Astrocyte of the spinal cord (primary cell): ENCODE measurements at regions not wholly inside any gene's neighbourhood (a gene's known extent, or its start where the extent isn't known, plus 50 kb on each side); places are given as distances from the start of the nearest gene placed in this dataset.
A peak's percentile ranks its signal among the peaks of the same experiment; 100 is the strongest.

Experiments
- DNase-seq: peaks from one replicate; pipeline ENCODE4 v3.0.0; 2011; ENCODE audit warnings: low read depth, low spot score
- H3K4me3 ChIP-seq: 2 replicates; pipeline ENCODE4 v1.5.1; 2011; ENCODE audit warnings: low read depth, mild to moderate bottlenecking, low read length, moderate library complexity
- CTCF ChIP-seq: IDR thresholded peaks from 2 replicates; pipeline ENCODE4 v1.5.1; 2012; ENCODE audit warnings: low read depth, mild to moderate bottlenecking, low read length, inconsistent platforms
- in situ Hi-C: cut with HindIII; loops from 2 replicates; pipeline ENCODE4 v1.10.0; 2017; ENCODE audit warnings: low sequenced_read_pairs

DNA sequence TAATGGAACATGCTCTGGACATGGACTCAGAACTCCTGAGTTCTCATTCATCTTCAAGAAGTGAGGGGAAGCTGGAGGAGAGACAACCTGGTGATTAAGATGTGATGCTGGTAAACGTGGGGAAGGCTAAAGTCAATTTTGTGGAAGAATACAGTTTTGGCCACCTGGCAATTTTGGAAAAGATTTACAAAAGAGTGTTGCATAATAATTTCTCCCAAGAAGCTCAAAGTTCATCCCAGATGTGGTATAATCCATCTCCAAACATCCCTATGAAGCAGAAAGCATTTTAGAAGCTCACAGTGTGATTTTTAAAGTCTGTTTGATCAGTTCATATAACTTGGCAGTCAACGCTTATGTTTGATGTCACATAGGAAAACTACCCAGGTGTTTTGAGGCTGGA lies 208.7 kb downstream of the LMX1A start:
- DNase-seq: no peak
- no peak for TF ChIP-seq CTCF
- in situ Hi-C loops: no loop called here
- no peak overlapping the region for H3K4me3 ChIP-seq

- TF ChIP-seq CTCF: peak; percentile 78
- peak; percentile 45 for DNase-seq
- no peak overlapping the region for H3K4me3 ChIP-seq
- in situ Hi-C loops: no loop called here
Measured at GRCh38 chr1:165144757-165145397, 211.6 kb downstream of the LMX1A start.

DNA sequence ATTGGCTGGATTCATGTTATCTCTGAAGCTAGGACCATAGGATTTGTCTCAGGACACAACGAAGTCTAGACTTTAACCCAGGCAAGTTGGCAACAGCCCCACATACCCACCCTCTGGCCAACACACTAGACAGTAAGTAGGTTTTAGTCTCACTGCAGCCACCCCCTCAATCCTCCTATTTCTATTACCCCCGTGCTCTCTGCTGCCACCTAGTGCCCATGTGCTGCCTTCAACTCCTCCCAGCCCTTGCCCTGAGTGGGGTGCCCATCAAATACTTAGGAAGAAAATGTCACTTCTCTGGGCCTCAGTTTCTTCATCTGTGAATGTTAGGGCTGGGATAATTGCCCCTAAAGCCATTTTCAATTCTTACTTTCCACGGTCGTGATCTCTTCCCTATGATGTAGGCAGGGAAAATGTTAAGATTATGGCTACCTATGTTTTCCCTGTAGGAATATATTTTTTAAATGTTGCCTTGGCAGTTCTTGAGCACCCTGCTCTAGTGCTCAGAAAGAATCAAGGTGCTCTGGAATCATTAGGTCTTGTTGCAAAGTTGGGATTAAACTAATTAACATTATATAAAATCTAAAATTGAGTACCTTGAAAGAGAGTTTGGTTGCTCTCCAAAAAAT lies 213.0 kb downstream of the LMX1A start:
- peak; percentile 57 for TF ChIP-seq CTCF
- no peak for DNase-seq
- H3K4me3 ChIP-seq: no peak overlapping the region
- in situ Hi-C loops: no loop called here

GRCh38 chr1:165138960-165139359 lies 217.6 kb downstream of the LMX1A start:
- no peak for TF ChIP-seq CTCF
- in situ Hi-C loops: no loop called here
- H3K4me3 ChIP-seq: no peak overlapping the region

GRCh38 chr1:165137551-165138316 lies 218.8 kb downstream of the LMX1A start:
- no peak for DNase-seq
- H3K4me3 ChIP-seq: no peak overlapping the region
- TF ChIP-seq CTCF: no peak
- in situ Hi-C loops: no loop called here

More at GRCh38 chr1:165138960-165139359, 217.6 kb downstream of the LMX1A start:
- no peak for DNase-seq

- H3K4me3 ChIP-seq: no peak overlapping the region
- no peak for TF ChIP-seq CTCF
- no peak for DNase-seq
- in situ Hi-C loops: no loop called here
Measured at GRCh38 chr1:165134431-165134830, 222.1 kb downstream of the LMX1A start.
